H1 (cell line): ENCODE measurements at regions not wholly inside any gene's neighbourhood (a gene's known extent, or its start where the extent isn't known, plus 50 kb on each side); places are given as distances from the start of the nearest gene placed in this dataset.

ENCODE experiments used
- CTCF ChIA-PET: fragments of 300-600 bp; sonication (Branson Sonifier 250); formaldehyde crosslinking; loops from one replicate; lab custom pipeline; 2021; ENCODE audit not compliant: partially characterized antibody; lab: Charles Lee
- POLR2A ChIA-PET: fragments of 300-600 bp; sonication (Branson Sonifier 250); formaldehyde crosslinking; loops from one replicate; lab custom pipeline; 2021; ENCODE audit warnings: inconsistent platforms; ENCODE audit not compliant: partially characterized antibody; lab: Charles Lee
- DNase-seq, 2 experiments: peaks; one replicate each; pipeline versions ENCODE4 v3.0.0 to v3.0.0-alpha.2; 2010 to 2022; ENCODE audit warnings: low spot score in 2 of 2, low read depth in 1 of 2, mixed read lengths in 1 of 2
- FAIRE-seq: peaks from 2 replicates; lab custom pipeline; 2011; peaks lifted over from hg19 to GRCh38; lab: Jason Lieb, UNC
- H2AFZ ChIP-seq: 2 replicates; pipeline ENCODE4 v1.8.1; 2012; ENCODE audit warnings: low read length, inconsistent platforms
- H2AK5ac ChIP-seq: 2 replicates; pipeline ENCODE4 v1.6.1; 2013; ENCODE audit warnings: low read depth, low read length
- H2BK120ac ChIP-seq: replicated peaks from 2 replicates; pipeline ENCODE3; 2013; ENCODE audit warnings: low read depth, low read length, inconsistent platforms
- H2BK12ac ChIP-seq: 2 replicates; pipeline ENCODE4 v1.6.1; 2013; ENCODE audit warnings: low read depth, low read length
- H2BK15ac ChIP-seq: 2 replicates; pipeline ENCODE4 v1.6.1; 2013; ENCODE audit warnings: low read length
- H2BK20ac ChIP-seq: 2 replicates; pipeline ENCODE4 v1.6.1; 2013; ENCODE audit warnings: low read length
- H2BK5ac ChIP-seq: 2 replicates; pipeline ENCODE4 v1.6.1; 2013; ENCODE audit warnings: low read depth, low read length
- H3K14ac ChIP-seq: 2 replicates; pipeline ENCODE4 v1.6.1; 2013; ENCODE audit warnings: inconsistent platforms; ENCODE audit not compliant: insufficient read length
- H3K18ac ChIP-seq: 2 replicates; pipeline ENCODE4 v1.6.1; 2013; ENCODE audit warnings: low read length; ENCODE audit errors: extremely low read depth
- H3K23ac ChIP-seq: 2 replicates; pipeline ENCODE4 v1.6.1; 2013; ENCODE audit warnings: inconsistent platforms; ENCODE audit not compliant: insufficient read length
- H3K23me2 ChIP-seq: 2 replicates; pipeline ENCODE4 v1.6.1; 2013; ENCODE audit warnings: low read depth, low read length
- H3K27ac ChIP-seq: 2 replicates; pipeline ENCODE4 v1.6.1; 2011; ENCODE audit warnings: low read depth, low read length, inconsistent platforms
- H3K27me3 ChIP-seq, 4 experiments: replicated peaks in 1 of 4; 1 replicate in 1 of 4; 2 replicates in 3 of 4; pipeline versions ENCODE4 v1.6.1 to v1.8.1; 2011 to 2013; ENCODE audit warnings: low read length in 3 of 4, mild to moderate bottlenecking in 3 of 4, inconsistent platforms in 2 of 4, mixed read lengths in 2 of 4, moderate library complexity in 1 of 4; ENCODE audit not compliant: control insufficient read depth in 3 of 4, insufficient read depth in 3 of 4; ENCODE audit errors: extremely low read depth in 1 of 4
- H3K36me3 ChIP-seq, 4 experiments: 2 replicates each; pipeline versions ENCODE4 v1.6.1 to v1.8.1; 2011 to 2013; ENCODE audit warnings: mild to moderate bottlenecking in 4 of 4, low read length in 3 of 4, moderate library complexity in 2 of 4, control low read depth in 1 of 4, inconsistent platforms in 1 of 4; ENCODE audit not compliant: insufficient read depth in 4 of 4, control insufficient read depth in 2 of 4
- H3K4ac ChIP-seq: replicated peaks from 2 replicates; pipeline ENCODE3; 2013; ENCODE audit warnings: low read length, low read depth, mixed read lengths, inconsistent platforms; ENCODE audit not compliant: insufficient read length
- H3K4me1 ChIP-seq, 4 experiments: replicated peaks in 1 of 4; 1 replicate in 1 of 4; 2 replicates in 3 of 4; pipeline versions ENCODE4 v1.6.1 to v1.8.1; 2011 to 2013; ENCODE audit warnings: low read length in 3 of 4, inconsistent platforms in 2 of 4, mixed read lengths in 1 of 4; ENCODE audit not compliant: insufficient read depth in 4 of 4, control insufficient read depth in 3 of 4
- H3K4me2 ChIP-seq, 2 experiments: 2 replicates each; pipeline versions ENCODE4 v1.6.1 to v1.8.1; 2011 to 2013; ENCODE audit warnings: low read depth in 2 of 2, low read length in 2 of 2, control low read depth in 1 of 2, inconsistent platforms in 1 of 2, mild to moderate bottlenecking in 1 of 2; ENCODE audit not compliant: insufficient read depth in 1 of 2
- H3K4me3 ChIP-seq, 4 experiments: fragments of 200-600, 300-600 bp in 1 of 4; sonication (generic), shearing (Covaris generic), sonication (Bioruptor Twin) in 1 of 4; 2 replicates each; pipeline versions ENCODE4 v1.5.1 to v1.8.1; 2011 to 2016; ENCODE audit warnings: low read length in 4 of 4, low read depth in 3 of 4, control low read depth in 2 of 4, inconsistent platforms in 2 of 4, mild to moderate bottlenecking in 2 of 4, mixed read lengths in 1 of 4, moderate library complexity in 1 of 4; ENCODE audit not compliant: insufficient read depth in 2 of 4; ENCODE audit errors: extremely low read depth in 1 of 4
- H3K56ac ChIP-seq: replicated peaks from 2 replicates; pipeline ENCODE3; 2013; ENCODE audit warnings: low read depth, mild to moderate bottlenecking, mixed read lengths, low read length, inconsistent platforms; ENCODE audit not compliant: insufficient read length
- H3K79me1 ChIP-seq: 2 replicates; pipeline ENCODE4 v1.6.1; 2013; ENCODE audit warnings: low read depth, low read length, control low read depth
- H3K79me2 ChIP-seq, 2 experiments: 2 replicates each; pipeline versions ENCODE4 v1.6.1 to v1.8.1; 2012 to 2013; ENCODE audit warnings: low read length in 2 of 2, mild to moderate bottlenecking in 2 of 2, inconsistent platforms in 1 of 2; ENCODE audit not compliant: insufficient read depth in 2 of 2, control insufficient read depth in 1 of 2
- H3K9ac ChIP-seq, 4 experiments: replicated peaks in 1 of 4; 1 replicate in 1 of 4; 2 replicates in 3 of 4; pipeline versions ENCODE4 v1.6.1 to v1.8.1; 2011 to 2013; ENCODE audit warnings: low read depth in 3 of 4, low read length in 3 of 4, control low read depth in 2 of 4, mild to moderate bottlenecking in 2 of 4, moderate library complexity in 2 of 4, inconsistent platforms in 1 of 4; ENCODE audit errors: extremely low read depth in 1 of 4
- H3K9me3 ChIP-seq, 2 experiments: 2 replicates each; pipeline versions ENCODE4 v1.6.1 to v1.8.1; 2012 to 2013; ENCODE audit warnings: mild to moderate bottlenecking in 2 of 2, moderate library complexity in 2 of 2, control low read depth in 1 of 2, inconsistent platforms in 1 of 2, low read depth in 1 of 2, low read length in 1 of 2, mixed read lengths in 1 of 2; ENCODE audit not compliant: insufficient read depth in 2 of 2
- H4K20me1 ChIP-seq, 2 experiments: replicated peaks in 1 of 2; 2 replicates each; pipeline versions ENCODE3 to v1.8.1; 2011 to 2013; ENCODE audit warnings: inconsistent platforms in 2 of 2, low read length in 2 of 2, mild to moderate bottlenecking in 1 of 2; ENCODE audit not compliant: insufficient read depth in 2 of 2, control insufficient read depth in 1 of 2
- H4K5ac ChIP-seq: 2 replicates; pipeline ENCODE4 v1.6.1; 2013; ENCODE audit warnings: low read length, low read depth, mixed read lengths, inconsistent platforms; ENCODE audit not compliant: insufficient read length
- H4K8ac ChIP-seq: 2 replicates; pipeline ENCODE4 v1.8.0; 2013; ENCODE audit warnings: mild to moderate bottlenecking, moderate library complexity, low read length, inconsistent platforms; ENCODE audit not compliant: insufficient read depth; ENCODE audit errors: extremely low read depth
- H4K91ac ChIP-seq: replicated peaks from 2 replicates; pipeline ENCODE3; 2013; ENCODE audit warnings: low read length, mixed read lengths, inconsistent platforms; ENCODE audit not compliant: insufficient read length
- BCL11A ChIP-seq, 2 experiments: IDR thresholded peaks; one replicate each; pipeline ENCODE4 v1.6.1; 2011; ENCODE audit warnings: low read depth in 2 of 2, low read length in 2 of 2, mild to moderate bottlenecking in 2 of 2
- FOSL1 ChIP-seq: IDR thresholded peaks from 2 replicates; pipeline ENCODE4 v1.6.1; 2011; ENCODE audit warnings: mild to moderate bottlenecking, low read depth, low read length, moderate library complexity; ENCODE audit not compliant: insufficient read depth
- PHF8 ChIP-seq: fragments of 200-600 bp; sonication (generic); conservative IDR thresholded peaks from 2 replicates; pipeline ENCODE4 v1.7.1; 2012; ENCODE audit warnings: low read depth, mild to moderate bottlenecking, inconsistent platforms, low read length, moderate library complexity
- ZNF274 ChIP-seq: IDR thresholded peaks from 2 replicates; pipeline ENCODE4 v1.7.0; 2012; ENCODE audit warnings: low read length, borderline replicate concordance; ENCODE audit errors: extremely low read depth
- WGBS, 2 experiments: shearing (Covaris generic) in 1 of 2; methylation state at CpG; one replicate each; pipeline versions ENCODE4 v1.1.6 to v1.1.7; 2013 to 2015; ENCODE audit warnings: low lambda C conversion rate in 2 of 2, mixed read lengths in 2 of 2, inconsistent platforms in 1 of 2, low coverage in 1 of 2, missing lambda C conversion rate in 1 of 2; ENCODE audit not compliant: insufficient replicate concordance in 2 of 2, insufficient coverage in 1 of 2, insufficient read length in 1 of 2; ENCODE audit errors: extremely low coverage in 1 of 2, missing lambda C conversion rate in 1 of 2; 5-methylcytosine and 5-hydroxymethylcytosine counted together

DNA sequence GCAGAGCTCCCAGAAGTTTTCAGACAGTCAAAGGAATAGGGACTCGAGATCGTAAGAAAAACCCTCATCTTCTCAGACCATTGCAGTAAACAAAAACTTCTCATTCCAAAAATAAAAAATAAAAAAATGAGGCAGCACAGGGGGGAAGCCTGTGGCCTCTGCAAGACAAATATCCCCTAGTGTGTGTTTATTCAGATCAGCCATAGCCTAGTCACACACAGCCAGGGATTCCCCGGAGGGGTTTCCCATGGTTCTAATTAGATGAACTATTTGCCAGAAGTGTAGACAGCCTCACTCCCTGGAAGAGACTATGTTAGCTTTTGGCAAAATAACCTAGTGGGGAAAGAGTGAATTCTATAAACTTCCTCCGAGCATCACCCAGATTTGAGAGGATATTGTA is 122.9 kb upstream of the KLF7 start:
- Histone ChIP-seq H3K23ac (no peak overlapping the region), H3K79me1 (no peaks in the 10 kb centered on the region), H3K4me1 (peaks cover 2 to 13% (median 9%) of the 10 kb centered on the region in 4 experiments; a peak in 3 of 7 replicates), H4K8ac (no peak overlapping the region), H3K36me3 (no peaks in the 10 kb centered on the region), H3K4ac (no peak overlapping the region), H3K18ac (no peak overlapping the region), H4K20me1 (no peaks in the 10 kb centered on the region), H3K4me3 (no peak overlapping the region), H2BK15ac (no peak overlapping the region), H4K91ac (no peak overlapping the region), H3K23me2 (no peaks in the 10 kb centered on the region), H2AK5ac (no peak overlapping the region), H3K56ac (no peak overlapping the region), H3K9me3 (no peaks in the 10 kb centered on the region), H3K27me3 (no peaks in the 10 kb centered on the region), H3K27ac (no peak overlapping the region), H3K14ac (no peak overlapping the region), H2BK20ac (no peak overlapping the region), H2BK12ac (no peak overlapping the region), H2BK120ac (no peak overlapping the region), H3K9ac (no peak overlapping the region), H2BK5ac (no peak overlapping the region), H2AFZ (no peak overlapping the region), H4K5ac (no peak overlapping the region), H3K79me2 (no peaks in the 10 kb centered on the region), H3K4me2 (no peak overlapping the region; a peak in 1 of 4 replicates)
- ChIA-PET POLR2A (no interaction called here), CTCF (interaction anchor here (1.3 to 1.4 kb wide), 5 partner anchors 9 to 180 kb away, joined by 3 to 4 read pairs (median 3); no protein-coding TSS in a partner anchor)
- FAIRE-seq (no peak), DNase-seq (no peak)
- 88% methylated on average over 4 of the region's 4 CpGs; no CpG with 5 or more reads in 1 of the 2 experiments for WGBS, 2 experiments
- TF ChIP-seq BCL11A (IDR thresholded peaks at IDR 0.05; ENCODE audit: low read depth in 2 of 2, low read length in 2 of 2) (no peak), ZNF274 (no peak), FOSL1 (no peak), PHF8 (no peak)
